MM.1S (cell line): ENCODE measurements at regions not wholly inside any gene's neighbourhood (a gene's known extent, or its start where the extent isn't known, plus 50 kb on each side); places are given as distances from the start of the nearest gene placed in this dataset.

ENCODE experiments used
- EZH2 ChIP-seq: fragments of 300-600 bp; sonication (generic); optimal IDR thresholded peaks from 2 replicates; pipeline ENCODE3; 2017; ENCODE audit warnings: low read depth, mild to moderate bottlenecking, antibody characterized with exemption, low read length, mixed read lengths
- TF ChIP-seq, protein P1 (sequence below): fragments of 300-600 bp; sonication (generic); IDR thresholded peaks from 2 replicates; pipeline ENCODE4 v1.5.1; 2016; ENCODE audit warnings: antibody characterized with exemption, low read length, mixed read lengths

DNA sequence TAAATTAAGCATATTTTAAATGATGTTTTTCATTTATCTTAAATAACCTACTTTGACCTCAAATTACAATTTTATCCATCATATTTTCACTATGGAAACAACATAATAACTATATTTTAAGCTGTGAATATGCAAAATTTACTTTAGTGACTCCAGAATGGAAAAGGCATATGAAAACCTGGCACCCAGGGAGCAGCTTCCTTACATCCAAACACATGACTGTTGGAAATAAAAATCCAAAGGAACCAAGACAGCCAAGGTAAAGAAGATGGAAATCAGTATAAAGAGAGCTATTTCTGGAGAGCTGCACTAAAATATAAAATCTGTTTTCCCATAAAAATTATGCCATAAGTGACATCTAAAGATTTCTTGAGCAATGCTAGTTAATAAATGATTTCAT lies 140.3 kb upstream of the FTMT start:
- TF ChIP-seq, protein P1, sequence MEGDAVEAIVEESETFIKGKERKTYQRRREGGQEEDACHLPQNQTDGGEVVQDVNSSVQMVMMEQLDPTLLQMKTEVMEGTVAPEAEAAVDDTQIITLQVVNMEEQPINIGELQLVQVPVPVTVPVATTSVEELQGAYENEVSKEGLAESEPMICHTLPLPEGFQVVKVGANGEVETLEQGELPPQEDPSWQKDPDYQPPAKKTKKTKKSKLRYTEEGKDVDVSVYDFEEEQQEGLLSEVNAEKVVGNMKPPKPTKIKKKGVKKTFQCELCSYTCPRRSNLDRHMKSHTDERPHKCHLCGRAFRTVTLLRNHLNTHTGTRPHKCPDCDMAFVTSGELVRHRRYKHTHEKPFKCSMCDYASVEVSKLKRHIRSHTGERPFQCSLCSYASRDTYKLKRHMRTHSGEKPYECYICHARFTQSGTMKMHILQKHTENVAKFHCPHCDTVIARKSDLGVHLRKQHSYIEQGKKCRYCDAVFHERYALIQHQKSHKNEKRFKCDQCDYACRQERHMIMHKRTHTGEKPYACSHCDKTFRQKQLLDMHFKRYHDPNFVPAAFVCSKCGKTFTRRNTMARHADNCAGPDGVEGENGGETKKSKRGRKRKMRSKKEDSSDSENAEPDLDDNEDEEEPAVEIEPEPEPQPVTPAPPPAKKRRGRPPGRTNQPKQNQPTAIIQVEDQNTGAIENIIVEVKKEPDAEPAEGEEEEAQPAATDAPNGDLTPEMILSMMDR, result no peak
- no peak for TF ChIP-seq EZH2
